Prostate gland (tissue), 2 donors: ENCODE measurements at regions not wholly inside any gene's neighbourhood (a gene's known extent, or its start where the extent isn't known, plus 50 kb on each side); places are given as distances from the start of the nearest gene placed in this dataset.

Experiments used
- DNase-seq: peaks from one replicate; pipeline ENCODE4 v3.0.0-alpha.2; 2019; ENCODE audit warnings: low spot score
- H3K27ac ChIP-seq, 2 donors: fragments of 200-600 bp; sonication (generic); 2 replicates each; pipeline ENCODE4 v1.5.1; 2017 to 2019
- H3K27me3 ChIP-seq: fragments of 200-600 bp; sonication (generic); replicated peaks from 2 replicates; pipeline ENCODE4 v1.5.1; 2019; ENCODE audit not compliant: insufficient read depth
- H3K36me3 ChIP-seq, 2 donors: fragments of 200-600 bp; sonication (generic); 1 replicate in 1 of 2; 2 replicates in 1 of 2; pipeline versions ENCODE4 v1.5.1 to v1.8.1; 2017 to 2019
- H3K4me1 ChIP-seq: fragments of 200-600 bp; sonication (generic); replicated peaks from 2 replicates; pipeline ENCODE4 v1.5.1; 2019
- H3K4me3 ChIP-seq, 2 donors: fragments of 200-600 bp; sonication (generic); 2 replicates each; pipeline ENCODE4 v1.5.1; 2017 to 2019
- H3K9me3 ChIP-seq: fragments of 200-600 bp; sonication (generic); 2 replicates; pipeline ENCODE4 v1.5.1; 2017
- CTCF ChIP-seq, 4 experiments: fragments of 200-600 bp in 2 of 4; fragments of 450-650 bp in 2 of 4; sonication (generic) in 2 of 4; IDR thresholded peaks; 1 replicate in 3 of 4; 2 replicates in 1 of 4; pipeline ENCODE4 v1.5.1; 2016 to 2019; ENCODE audit warnings: antibody characterized with exemption in 4 of 4, mild to moderate bottlenecking in 2 of 4, moderate library complexity in 2 of 4
- POLR2A ChIP-seq: fragments of 450-650 bp; IDR thresholded peaks from one replicate; pipeline ENCODE4 v1.6.1; 2016; ENCODE audit warnings: antibody characterized with exemption, mild to moderate bottlenecking
- POLR2AphosphoS5 ChIP-seq: sonication (generic); formaldehyde crosslinking; IDR thresholded peaks from one replicate; pipeline ENCODE4 v1.6.1; 2017; ENCODE audit warnings: antibody characterized with exemption
- WGBS: methylation state at CpG from one replicate; pipeline ENCODE4 v1.1.5; 2018; 5-methylcytosine and 5-hydroxymethylcytosine counted together
- intact Hi-C: fragments of 100-400 bp; cut with DNase I; formaldehyde crosslinking; loops from one replicate; pipeline ENCODE4 v1.14.2; 2022

GRCh38 chr1:29875557-29876028, 639.3 kb downstream of the PTPRU start:
- intact Hi-C loops: no loop called here
- no peak for DNase-seq

GRCh38 chr1:29870621-29871020, 634.3 kb downstream of the PTPRU start:
- no peak for TF ChIP-seq POLR2A
- no peak for TF ChIP-seq POLR2AphosphoS5
- no peak for TF ChIP-seq CTCF (IDR thresholded peaks at IDR 0.05)
- no peak overlapping the region for H3K27ac ChIP-seq
- no peaks in the 10 kb centered on the region for H3K4me1 ChIP-seq
- intact Hi-C loops: no loop called here
- no peak overlapping the region for H3K4me3 ChIP-seq
- no peaks in the 10 kb centered on the region for H3K36me3 ChIP-seq
- WGBS: 93% methylated on average over 3 of the region's 3 CpGs
- H3K9me3 ChIP-seq: no peaks in the 10 kb centered on the region
- DNase-seq: no peak
- peaks cover 6% of the 10 kb centered on the region for H3K27me3 ChIP-seq

More at GRCh38 chr1:29875557-29876028, 639.3 kb downstream of the PTPRU start:
- TF ChIP-seq POLR2AphosphoS5 (no peak), CTCF (IDR thresholded peaks at IDR 0.05) (no peak), POLR2A (no peak)
- 8% methylated on average over 2 of the region's 2 CpGs for WGBS
- no peak overlapping the region for H3K4me3 ChIP-seq
- H3K27me3 ChIP-seq: peaks cover 1% of the 10 kb centered on the region
- H3K36me3 ChIP-seq: no peaks in the 10 kb centered on the region
- no peaks in the 10 kb centered on the region for H3K4me1 ChIP-seq
- H3K27ac ChIP-seq: no peak overlapping the region
- H3K9me3 ChIP-seq: no peaks in the 10 kb centered on the region

- no peak overlapping the region for H3K27ac ChIP-seq
- no peaks in the 10 kb centered on the region for H3K36me3 ChIP-seq
- intact Hi-C loops: no loop called here
- 91% methylated on average over 2 of the region's 2 CpGs for WGBS
- H3K9me3 ChIP-seq: no peaks in the 10 kb centered on the region
- H3K4me1 ChIP-seq: no peaks in the 10 kb centered on the region
- peaks cover 6% of the 10 kb centered on the region for H3K27me3 ChIP-seq
- no peak overlapping the region for H3K4me3 ChIP-seq
- TF ChIP-seq CTCF (IDR thresholded peaks at IDR 0.05) (no peak), POLR2A (no peak)
- DNase-seq: no peak
Measured at GRCh38 chr1:29869802-29870201, 633.5 kb downstream of the PTPRU start.

GRCh38 chr1:29868944-29869343, 632.6 kb downstream of the PTPRU start:
- TF ChIP-seq POLR2A: no peak
- TF ChIP-seq CTCF (IDR thresholded peaks at IDR 0.05): no peak
- no peak for TF ChIP-seq POLR2AphosphoS5
- Histone ChIP-seq H3K9me3 (no peaks in the 10 kb centered on the region), H3K27ac (no peak overlapping the region), H3K27me3 (peaks cover 6% of the 10 kb centered on the region), H3K4me3 (no peak overlapping the region), H3K4me1 (no peaks in the 10 kb centered on the region), H3K36me3 (no peaks in the 10 kb centered on the region)
- intact Hi-C loops: no loop called here
- no peak for DNase-seq
- 52% methylated on average over 6 of the region's 6 CpGs for WGBS

GRCh38 chr1:29868096-29868495, 631.8 kb downstream of the PTPRU start:
- no peaks in the 10 kb centered on the region for H3K4me1 ChIP-seq
- TF ChIP-seq POLR2A (no peak), POLR2AphosphoS5 (no peak), CTCF (IDR thresholded peaks at IDR 0.05) (no peak)
- no peak overlapping the region for H3K4me3 ChIP-seq
- H3K36me3 ChIP-seq: no peaks in the 10 kb centered on the region
- peaks cover 6% of the 10 kb centered on the region for H3K27me3 ChIP-seq
- intact Hi-C loops: no loop called here
- H3K27ac ChIP-seq: no peak overlapping the region
- DNase-seq: no peak
- 90% methylated on average over 2 of the region's 2 CpGs for WGBS
- H3K9me3 ChIP-seq: no peaks in the 10 kb centered on the region
